Left renal cortex interstitium (tissue), 4 donors: ENCODE measurements at regions not wholly inside any gene's neighbourhood (a gene's known extent, or its start where the extent isn't known, plus 50 kb on each side); places are given as distances from the start of the nearest gene placed in this dataset.
"Not testable (repeated sequence)": the region's sequence is repeated elsewhere in the genome, so short reads cannot be mapped to it uniquely, and the experiment has no call there.

Source experiments
- DNase-seq, 4 donors: peaks; one replicate each; pipeline ENCODE4 v3.0.0-alpha.2; 2013; ENCODE audit warnings: low read depth in 4 of 4, low spot score in 2 of 4, missing footprints in 1 of 4

DNA sequence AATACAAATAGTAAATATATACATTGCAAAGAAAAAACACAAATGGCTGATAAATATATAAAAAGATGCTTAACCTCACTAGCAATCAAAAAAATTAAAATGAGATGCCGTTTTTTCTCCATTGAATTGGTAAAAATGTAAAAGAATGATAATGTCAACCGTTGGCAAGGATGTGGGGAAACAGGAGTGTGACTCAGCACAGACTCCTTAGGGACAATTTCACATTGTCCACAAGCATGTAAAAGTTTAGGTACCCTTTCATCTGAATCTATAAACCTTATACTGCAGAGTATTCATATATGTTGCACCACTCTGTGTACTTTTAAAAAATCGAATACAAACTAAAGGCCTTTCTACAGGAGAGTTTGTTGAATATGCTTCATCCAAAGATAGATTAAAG lies 143.1 kb upstream of the RREB1 start:
- no peak for DNase-seq

DNA sequence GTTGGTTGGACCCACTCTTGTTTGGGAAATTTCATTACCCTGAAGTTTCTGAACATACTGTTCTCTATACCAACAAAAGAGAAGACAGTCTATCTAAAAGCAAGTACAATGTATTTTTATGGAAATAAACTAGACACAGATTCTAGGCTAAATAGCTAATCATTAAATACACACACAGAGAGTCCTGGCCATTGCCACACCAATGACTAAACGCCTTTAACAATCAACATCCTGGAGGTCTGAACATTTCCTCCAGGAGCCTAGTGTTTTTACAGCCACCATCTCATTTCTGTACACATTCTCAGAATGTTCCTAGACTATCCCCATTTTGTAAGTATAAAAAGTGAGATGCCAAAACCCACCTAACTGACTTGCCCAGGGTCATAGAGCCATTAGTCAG lies 141.6 kb upstream of the RREB1 start:
- DNase-seq, result no peak

DNA sequence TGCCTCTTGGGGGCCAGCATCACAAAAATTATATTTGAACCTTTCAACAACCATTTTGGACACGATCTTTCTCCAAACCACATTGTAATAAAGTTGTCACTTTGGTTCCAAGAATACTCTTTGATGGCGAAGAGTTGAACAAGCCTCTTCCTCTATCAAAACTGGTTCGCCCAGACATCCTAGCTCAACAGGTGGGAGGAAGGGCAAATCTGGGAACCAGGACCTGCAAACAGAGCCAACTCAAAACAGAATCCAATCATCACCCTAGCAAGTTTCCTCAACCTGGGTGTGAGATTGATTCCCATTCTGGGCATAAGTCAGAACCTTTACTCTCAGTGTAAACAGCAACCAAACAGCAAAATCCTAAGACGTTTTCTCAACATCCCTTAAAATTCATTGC lies 141.2 kb upstream of the RREB1 start:
- DNase-seq, result no peak

- DNase-seq, result no peak
Observed at GRCh38 chr6:6968357-6968730, 139.4 kb upstream of the RREB1 start.

DNA sequence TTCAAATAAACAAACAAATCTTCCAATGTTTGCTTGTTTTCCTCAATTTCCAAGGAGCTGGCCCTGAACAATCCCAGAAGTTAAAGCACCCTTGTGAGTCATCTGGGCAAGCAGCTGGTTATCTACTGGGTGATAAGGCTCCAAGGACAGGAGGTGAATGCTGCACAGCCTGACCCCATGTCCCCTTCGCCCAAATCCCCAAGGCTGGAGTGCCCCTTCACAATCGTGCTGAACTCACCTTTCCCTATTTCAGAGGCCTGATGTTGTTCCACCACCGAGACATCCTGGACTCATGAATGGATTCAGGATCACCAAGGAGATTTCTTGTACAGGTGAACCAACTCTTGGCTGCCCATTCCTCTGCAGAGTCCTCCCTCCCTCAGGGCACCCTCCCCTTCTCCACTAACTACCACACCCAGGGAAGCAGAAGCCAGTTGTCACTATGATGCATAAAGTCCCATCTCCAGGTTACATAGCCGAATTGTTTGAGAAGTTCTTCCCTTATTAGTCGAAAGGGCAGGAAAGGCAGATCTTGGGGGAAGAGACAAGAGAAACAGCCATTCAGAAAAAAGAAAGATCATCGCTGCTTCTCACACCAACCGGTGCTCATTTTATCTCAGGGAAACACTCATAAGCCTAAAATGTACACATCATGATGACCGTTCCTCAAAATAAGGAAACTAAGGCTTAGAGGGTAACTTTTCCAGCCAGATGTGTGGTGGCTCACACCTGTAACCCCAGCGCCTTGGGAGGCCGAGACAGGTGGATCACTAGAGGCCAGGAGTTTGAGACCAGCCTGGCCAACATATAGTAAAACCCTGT lies 138.8 kb upstream of the RREB1 start:
- DNase-seq, result no peak

DNA sequence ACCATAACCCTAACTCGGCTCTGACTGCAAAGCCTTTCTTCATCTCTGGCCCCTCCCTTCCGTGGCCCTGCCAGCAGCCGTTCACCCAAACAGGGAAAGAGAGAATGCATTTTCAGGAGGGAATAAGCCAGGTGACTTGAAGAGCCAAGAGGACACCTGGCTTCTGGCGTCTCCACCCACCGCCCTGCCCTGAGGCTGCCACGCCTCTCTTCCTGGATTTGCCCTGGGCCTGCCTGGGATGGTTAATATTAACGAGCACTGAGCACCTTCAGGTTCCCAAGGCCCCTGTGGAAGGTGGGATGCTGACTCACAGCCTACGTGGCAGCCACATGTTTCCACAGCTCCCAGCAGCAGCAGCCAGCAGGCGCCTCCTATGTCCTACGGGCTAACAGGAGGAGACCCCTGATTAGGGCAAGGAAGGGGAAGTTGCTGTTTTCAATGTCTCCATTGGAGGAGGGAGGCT lies 138.0 kb upstream of the RREB1 start:
- DNase-seq, result no peak

DNA sequence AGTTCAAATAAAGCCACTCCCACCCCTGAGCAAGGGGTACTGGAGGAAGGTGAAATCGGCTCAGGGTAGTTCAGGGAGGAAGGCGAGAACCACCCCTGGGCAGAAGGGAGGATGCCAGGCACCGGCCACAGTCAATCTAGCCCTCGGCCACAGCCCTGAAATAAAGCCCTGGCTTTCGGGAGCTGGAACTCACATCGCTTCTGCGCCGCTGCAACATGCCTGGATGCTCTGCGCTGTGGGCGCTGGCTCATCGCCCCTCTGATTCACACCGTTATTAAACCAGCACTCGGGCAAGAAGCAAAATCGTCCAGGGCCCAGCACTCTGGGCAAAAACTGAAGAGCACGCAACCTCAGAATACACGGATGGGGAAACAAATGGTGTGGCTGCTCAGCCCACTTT lies 136.9 kb upstream of the RREB1 start:
- no peak for DNase-seq

GRCh38 chr6:6971369-6971768 lies 136.4 kb upstream of the RREB1 start:
- no peak for DNase-seq

- DNase-seq, result no peak
Observed at GRCh38 chr6:6972456-6972855, 135.3 kb upstream of the RREB1 start.

DNA sequence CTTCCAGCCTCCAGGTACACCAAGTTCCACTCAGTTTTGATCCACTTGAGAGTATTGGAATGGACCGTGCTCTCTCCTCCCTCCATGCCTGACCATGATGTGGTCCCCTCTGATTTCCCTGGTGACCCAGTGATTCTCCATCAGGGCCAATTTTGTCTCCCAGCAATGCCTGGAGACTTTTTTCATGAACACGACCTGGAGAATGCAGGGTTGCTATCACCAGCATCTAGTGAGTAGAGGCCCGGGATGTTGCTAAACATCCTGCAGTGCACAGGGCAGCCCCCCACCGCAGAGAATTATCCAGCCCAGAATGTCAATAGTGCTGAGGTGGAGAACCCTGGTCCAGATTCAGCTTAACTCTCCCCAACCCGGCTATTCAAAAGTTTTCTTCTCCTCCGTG lies 134.0 kb upstream of the RREB1 start:
- no peak for DNase-seq

GRCh38 chr6:6975459-6976111 lies 132.2 kb upstream of the RREB1 start:
- no peak for DNase-seq

GRCh38 chr6:6976193-6976592 lies 131.6 kb upstream of the RREB1 start:
- no peak for DNase-seq

DNA sequence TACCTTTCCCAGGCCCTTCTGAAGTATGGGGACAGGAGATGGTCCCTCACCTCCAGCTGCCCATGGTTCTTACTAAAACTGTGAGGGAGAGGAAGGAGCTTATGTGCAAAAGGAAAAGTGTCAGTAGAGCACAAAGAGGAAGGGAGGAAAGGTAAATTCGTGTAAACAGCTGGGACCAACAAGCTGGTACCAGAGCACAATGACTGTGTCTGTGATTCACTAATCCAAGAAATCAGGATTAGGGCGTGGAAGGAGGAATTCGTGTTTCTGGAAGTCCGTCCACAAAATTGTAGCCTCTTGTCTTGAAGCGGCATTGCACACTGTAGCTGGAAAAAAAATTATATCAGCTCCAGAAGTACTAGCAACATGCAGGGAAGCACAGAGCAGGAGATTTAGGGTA lies 129.0 kb upstream of the RREB1 start:
- no peak for DNase-seq

GRCh38 chr6:6980999-6981597 lies 126.7 kb upstream of the RREB1 start:
- no peak for DNase-seq

DNA sequence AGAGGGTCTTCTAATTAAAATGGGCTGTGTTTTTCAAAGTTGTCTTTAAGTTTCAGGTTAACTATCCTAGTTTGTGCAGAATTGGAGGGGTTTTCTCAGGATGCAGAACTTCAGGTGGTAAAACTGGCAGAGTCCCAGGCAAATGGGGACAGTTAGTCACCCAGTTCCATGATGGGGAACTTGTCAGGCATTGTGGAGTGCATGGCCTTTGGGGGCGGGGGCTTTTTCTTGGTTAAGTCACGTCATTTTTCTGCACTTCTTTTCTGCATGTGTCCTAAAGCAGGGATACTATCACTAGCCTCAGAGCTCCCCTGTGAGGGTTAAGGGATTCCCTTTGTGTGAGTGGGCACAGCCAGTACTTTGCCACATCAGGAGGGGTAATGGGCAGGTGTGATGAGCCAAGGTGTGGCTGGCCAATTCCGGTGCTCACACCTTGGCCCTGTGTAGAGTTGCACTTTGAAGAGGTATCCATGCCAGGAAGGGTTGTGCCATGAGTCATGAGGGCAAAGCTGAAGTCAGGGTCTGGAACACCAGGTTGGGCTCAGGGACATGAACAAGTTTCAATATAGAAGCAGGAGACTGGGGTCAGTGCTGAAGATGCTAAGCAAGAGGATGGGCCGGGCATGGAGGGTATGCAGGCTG lies 126.0 kb upstream of the RREB1 start:
- DNase-seq, result no peak

- DNase-seq, result no peak
Observed at GRCh38 chr6:6982663-6983062, 125.1 kb upstream of the RREB1 start.

- DNase-seq, result no peak
Observed at GRCh38 chr6:6984585-6985366, 123.0 kb upstream of the RREB1 start.

DNA sequence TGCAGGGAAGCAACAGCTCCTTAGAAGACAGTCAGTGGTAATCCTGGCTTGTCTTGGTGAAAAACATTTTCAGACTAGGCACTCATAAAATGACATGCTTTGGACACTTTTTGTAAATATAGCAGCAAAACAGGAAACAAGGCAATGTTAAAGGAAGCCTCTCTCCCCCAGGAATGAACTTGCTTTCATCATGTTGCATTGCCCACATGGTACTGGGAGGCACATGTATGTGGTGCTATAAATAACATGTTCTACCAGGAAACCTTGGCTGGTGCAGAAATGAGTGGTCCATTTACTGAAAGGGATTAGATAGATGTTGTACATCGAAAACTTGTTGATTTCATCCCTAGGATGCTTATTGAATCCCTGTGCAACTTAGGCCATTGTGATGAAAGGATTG lies 121.4 kb upstream of the RREB1 start:
- DNase-seq, result no peak

DNA sequence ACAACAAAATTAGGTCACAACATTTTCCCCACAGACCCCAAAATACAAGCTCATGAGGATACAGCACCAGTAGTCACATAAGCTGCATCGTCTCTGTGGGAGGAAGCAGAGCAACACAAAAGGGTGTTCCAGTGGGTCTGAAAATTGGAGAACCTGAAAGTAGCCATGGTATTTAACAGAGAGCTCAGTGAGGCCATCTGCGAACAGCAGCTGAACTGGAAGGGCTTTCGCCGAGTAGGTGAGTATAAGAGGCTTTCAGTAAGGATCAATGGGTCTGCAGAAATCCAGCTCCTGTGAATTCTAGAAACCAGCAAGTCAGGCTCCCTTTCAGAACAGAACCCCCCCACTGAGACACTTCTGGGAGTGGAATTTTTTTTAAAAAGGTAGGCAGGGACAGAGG lies 120.0 kb upstream of the RREB1 start:
- no peak for DNase-seq

- DNase-seq, result not testable (repeated sequence)
Observed at GRCh38 chr6:6990059-6990458, 117.7 kb upstream of the RREB1 start.
